ENCODE measurements at regions not wholly inside any gene's neighbourhood (a gene's known extent, or its start where the extent isn't known, plus 50 kb on each side); places are given as distances from the start of the nearest gene placed in this dataset.

GRCh38 chr2:12949406-12949805 lies 232.7 kb downstream of the TRIB2 start:
- in situ Hi-C loops (cut with HindIII; ENCODE audit: low pct_unique_long_range_greater_than_20kb, low sequenced_read_pairs): no loop called here
- Histone ChIP-seq H3K27ac (ENCODE audit: low read length) (no peak overlapping the region), H3K36me3 (ENCODE audit: control insufficient read depth, insufficient read depth, low read length) (no peaks in the 10 kb centered on the region), H3K27me3 (ENCODE audit: control insufficient read depth, insufficient read depth, low read length) (no peaks in the 10 kb centered on the region), H3K9me3 (ENCODE audit: control insufficient read depth, insufficient read depth, low read depth, low read length) (no peaks in the 10 kb centered on the region), H3K4me1 (ENCODE audit: control insufficient read depth, insufficient read depth, low read length) (no peaks in the 10 kb centered on the region), H3K4me3 (ENCODE audit: low read depth in 2 of 2, low read length in 2 of 2) (no peak overlapping the region)
- TF ChIP-seq TCF7L2 (IDR thresholded peaks at IDR 0.05; ENCODE audit: low read depth, low read length) (no peak), SIN3A (IDR thresholded peaks at IDR 0.05; ENCODE audit: borderline replicate concordance, insufficient read depth, low read depth, low read length) (no peak), CTCF (IDR thresholded peaks at IDR 0.05) (no peak), POLR2AphosphoS5 (IDR thresholded peaks at IDR 0.05; ENCODE audit: low read depth, low read length) (no peak)
- TF ChIP-seq, protein P1, sequence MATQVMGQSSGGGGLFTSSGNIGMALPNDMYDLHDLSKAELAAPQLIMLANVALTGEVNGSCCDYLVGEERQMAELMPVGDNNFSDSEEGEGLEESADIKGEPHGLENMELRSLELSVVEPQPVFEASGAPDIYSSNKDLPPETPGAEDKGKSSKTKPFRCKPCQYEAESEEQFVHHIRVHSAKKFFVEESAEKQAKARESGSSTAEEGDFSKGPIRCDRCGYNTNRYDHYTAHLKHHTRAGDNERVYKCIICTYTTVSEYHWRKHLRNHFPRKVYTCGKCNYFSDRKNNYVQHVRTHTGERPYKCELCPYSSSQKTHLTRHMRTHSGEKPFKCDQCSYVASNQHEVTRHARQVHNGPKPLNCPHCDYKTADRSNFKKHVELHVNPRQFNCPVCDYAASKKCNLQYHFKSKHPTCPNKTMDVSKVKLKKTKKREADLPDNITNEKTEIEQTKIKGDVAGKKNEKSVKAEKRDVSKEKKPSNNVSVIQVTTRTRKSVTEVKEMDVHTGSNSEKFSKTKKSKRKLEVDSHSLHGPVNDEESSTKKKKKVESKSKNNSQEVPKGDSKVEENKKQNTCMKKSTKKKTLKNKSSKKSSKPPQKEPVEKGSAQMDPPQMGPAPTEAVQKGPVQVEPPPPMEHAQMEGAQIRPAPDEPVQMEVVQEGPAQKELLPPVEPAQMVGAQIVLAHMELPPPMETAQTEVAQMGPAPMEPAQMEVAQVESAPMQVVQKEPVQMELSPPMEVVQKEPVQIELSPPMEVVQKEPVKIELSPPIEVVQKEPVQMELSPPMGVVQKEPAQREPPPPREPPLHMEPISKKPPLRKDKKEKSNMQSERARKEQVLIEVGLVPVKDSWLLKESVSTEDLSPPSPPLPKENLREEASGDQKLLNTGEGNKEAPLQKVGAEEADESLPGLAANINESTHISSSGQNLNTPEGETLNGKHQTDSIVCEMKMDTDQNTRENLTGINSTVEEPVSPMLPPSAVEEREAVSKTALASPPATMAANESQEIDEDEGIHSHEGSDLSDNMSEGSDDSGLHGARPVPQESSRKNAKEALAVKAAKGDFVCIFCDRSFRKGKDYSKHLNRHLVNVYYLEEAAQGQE (IDR thresholded peaks at IDR 0.05; ENCODE audit: insufficient read depth in 1 of 2, low read depth in 2 of 2, low read length in 1 of 2): no peak
- ATAC-seq: no peak
- no TSS peak for BruUV-seq (replicated peaks)
- ChIA-PET CTCF (no interaction called here), POLR2A (no interaction called here)
- intact Hi-C loops (cut with micrococcal nuclease; ENCODE audit: unreplicated experiment): no loop called here
- no peak for DNase-seq (ENCODE audit: low read depth, low spot score)

DNA sequence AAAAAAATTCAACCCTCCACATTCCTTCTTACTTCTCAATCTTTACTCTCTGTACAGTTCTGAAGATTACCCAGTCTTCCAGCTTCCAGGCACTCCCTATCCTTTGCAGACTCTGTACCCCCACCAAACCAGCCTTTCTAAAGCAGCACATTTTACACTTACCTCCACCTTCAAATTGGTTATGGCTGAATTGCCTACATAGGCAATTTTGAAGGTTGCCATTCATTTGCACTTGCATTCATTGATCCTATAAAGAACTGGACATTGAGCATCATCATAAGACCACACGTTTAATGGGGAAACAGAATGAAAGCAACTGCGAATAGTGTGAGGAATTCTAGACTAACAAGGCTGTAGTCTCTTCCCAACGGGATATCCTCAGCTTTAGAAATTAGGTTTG lies 233.4 kb downstream of the TRIB2 start:
- DNase-seq (ENCODE audit: low read depth, low spot score) (no peak), ATAC-seq (no peak)
- intact Hi-C loops (cut with micrococcal nuclease; ENCODE audit: unreplicated experiment): no loop called here
- no peak overlapping the region for H3K4me3 ChIP-seq (ENCODE audit: low read depth in 2 of 2, low read length in 2 of 2)
- H3K27me3 ChIP-seq (ENCODE audit: control insufficient read depth, insufficient read depth, low read length): no peaks in the 10 kb centered on the region
- H3K27ac ChIP-seq (ENCODE audit: low read length): no peak overlapping the region
- H3K9me3 ChIP-seq (ENCODE audit: control insufficient read depth, insufficient read depth, low read depth, low read length): no peaks in the 10 kb centered on the region
- BruUV-seq (replicated peaks): no TSS peak
- ChIA-PET CTCF (no interaction called here), POLR2A (no interaction called here)
- no peaks in the 10 kb centered on the region for H3K36me3 ChIP-seq (ENCODE audit: control insufficient read depth, insufficient read depth, low read length)
- TF ChIP-seq, protein P1 (IDR thresholded peaks at IDR 0.05; ENCODE audit: insufficient read depth in 1 of 2, low read depth in 2 of 2, low read length in 1 of 2): no peak
- TF ChIP-seq CTCF (IDR thresholded peaks at IDR 0.05) (no peak), TCF7L2 (IDR thresholded peaks at IDR 0.05; ENCODE audit: low read depth, low read length) (no peak), POLR2AphosphoS5 (IDR thresholded peaks at IDR 0.05; ENCODE audit: low read depth, low read length) (no peak), SIN3A (IDR thresholded peaks at IDR 0.05; ENCODE audit: borderline replicate concordance, insufficient read depth, low read depth, low read length) (no peak)
- H3K4me1 ChIP-seq (ENCODE audit: control insufficient read depth, insufficient read depth, low read length): no peaks in the 10 kb centered on the region
- in situ Hi-C loops (cut with HindIII; ENCODE audit: low pct_unique_long_range_greater_than_20kb, low sequenced_read_pairs): no loop called here

Measured in Panc1 (cell line).